ENCODE measurements at regions not wholly inside any gene's neighbourhood (a gene's known extent, or its start where the extent isn't known, plus 50 kb on each side); places are given as distances from the start of the nearest gene placed in this dataset.
"Not testable (repeated sequence)": the region's sequence is repeated elsewhere in the genome, so short reads cannot be mapped to it uniquely, and the experiment has no call there.

- no peak overlapping the region for H3K4me3 ChIP-seq (ENCODE audit: low read depth, low read length)
Measured at GRCh38 chr12:114815026-114815795, 131.2 kb upstream of the TBX3 start.

DNA sequence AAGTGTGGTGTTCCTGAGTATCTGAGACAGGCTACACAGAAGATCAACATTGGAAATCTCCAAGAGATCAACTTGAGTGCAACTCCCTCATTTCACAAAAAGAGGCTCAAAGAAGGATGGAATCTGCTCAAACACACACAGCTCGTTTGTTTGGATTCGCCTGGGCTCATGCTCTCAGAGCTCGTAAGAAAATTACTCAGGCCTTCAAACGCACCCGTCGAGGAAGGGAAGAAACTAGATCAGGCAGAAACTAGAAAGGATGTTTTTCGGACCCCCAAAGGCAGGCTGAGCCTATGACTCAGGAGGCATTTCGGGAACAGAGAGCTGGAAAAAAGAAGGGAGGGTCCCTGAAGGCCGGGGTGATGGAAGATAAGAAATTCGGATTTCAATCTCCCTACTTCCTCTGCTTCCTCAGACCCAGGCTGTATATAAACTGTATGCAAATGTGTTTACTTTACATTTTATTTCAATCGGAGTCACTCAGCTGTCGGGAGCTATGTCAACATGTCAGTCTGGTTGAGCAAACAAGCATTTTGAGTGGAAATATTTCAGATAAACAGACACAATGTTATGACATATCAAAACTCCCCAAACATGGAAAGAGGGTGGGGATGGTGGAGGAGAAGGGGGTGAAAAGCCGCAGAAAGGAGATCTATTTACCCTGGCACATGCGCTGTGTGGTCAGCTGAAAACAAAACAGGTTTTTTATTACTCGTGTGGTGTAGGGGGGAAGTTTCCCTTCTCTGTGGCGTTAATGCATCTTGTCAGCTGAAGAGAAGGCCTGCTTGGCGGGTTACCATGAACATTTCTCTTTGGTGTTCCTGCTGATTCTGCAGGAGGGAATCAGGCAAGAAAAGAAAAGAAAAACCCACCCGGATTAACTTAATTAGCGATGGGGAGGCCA, 129.1 kb upstream of the TBX3 start:
- H3K4me3 ChIP-seq (ENCODE audit: low read depth, low read length): no peak overlapping the region

DNA sequence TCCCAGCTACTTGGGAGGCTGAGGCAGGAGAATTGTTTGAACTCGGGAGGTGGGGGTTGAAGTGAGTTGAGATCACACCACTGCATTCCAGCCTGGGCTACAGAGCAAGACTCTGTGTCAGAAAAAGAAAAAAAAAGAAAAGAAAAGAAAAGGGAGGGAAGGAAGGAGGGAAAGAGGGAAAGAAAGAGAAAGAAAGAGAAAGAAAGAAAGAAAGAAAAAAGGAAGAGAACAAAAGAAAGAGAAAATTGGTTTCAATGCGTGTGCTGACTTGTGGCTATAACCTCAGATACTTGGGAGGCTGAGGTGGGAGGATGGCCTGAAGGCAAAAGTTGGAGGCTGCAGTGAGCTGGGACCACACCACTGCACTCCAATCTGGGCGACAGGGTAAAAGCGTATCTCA, 128.4 kb upstream of the TBX3 start:
- no peak overlapping the region for H3K4me3 ChIP-seq (ENCODE audit: low read depth, low read length)

GRCh38 chr12:114809097-114809496, 125.1 kb upstream of the TBX3 start:
- no peak overlapping the region for H3K4me3 ChIP-seq (ENCODE audit: low read depth, low read length)

GRCh38 chr12:114801381-114801780, 117.4 kb upstream of the TBX3 start:
- H3K4me3 ChIP-seq (ENCODE audit: low read depth, low read length): not testable (repeated sequence)

- H3K4me3 ChIP-seq (ENCODE audit: low read depth, low read length): not testable (repeated sequence)
Measured at GRCh38 chr12:114800566-114800965, 116.6 kb upstream of the TBX3 start.

DNA sequence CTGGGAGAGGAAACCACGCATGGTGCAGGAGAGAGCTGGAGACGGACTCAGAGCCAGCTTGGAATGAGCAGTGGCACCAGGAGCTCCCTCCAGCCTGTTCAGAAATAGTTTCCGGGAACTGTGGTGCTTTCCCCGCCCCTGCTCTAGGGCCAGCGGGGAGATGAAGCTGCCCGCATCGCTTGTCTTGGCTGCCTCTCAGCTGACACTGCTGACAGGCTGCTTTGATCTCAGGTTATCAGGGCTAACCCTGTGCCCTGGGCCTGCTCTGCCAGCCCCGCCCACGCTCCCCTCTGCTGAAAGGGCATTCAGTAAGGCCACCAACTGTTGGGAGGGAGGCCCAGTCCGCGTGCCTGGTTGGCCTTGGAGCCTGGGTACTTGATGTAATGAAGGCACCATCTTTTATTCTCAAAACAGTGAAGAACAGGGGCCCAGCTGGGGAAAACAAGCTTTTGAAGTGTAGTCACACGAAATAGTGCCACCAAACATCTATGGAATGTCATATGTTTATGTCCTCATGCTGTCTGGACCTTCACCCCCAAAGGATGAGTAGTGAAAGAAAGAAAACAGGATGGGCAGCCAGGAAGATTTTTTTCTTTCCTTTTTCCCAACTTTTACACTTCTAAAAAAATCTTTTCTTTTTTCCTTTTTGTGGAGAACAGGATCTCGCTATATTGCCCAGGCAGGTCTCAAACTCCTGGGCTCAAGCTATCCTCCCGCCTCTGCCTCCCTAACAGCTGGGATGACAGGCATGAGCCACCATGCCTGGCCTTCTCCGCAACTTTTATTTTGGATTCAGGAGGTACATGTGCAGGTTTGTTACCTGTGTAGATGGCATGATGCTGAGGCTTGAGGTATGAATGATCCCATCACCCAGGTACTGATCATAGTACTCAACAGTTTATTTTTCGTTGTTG, 115.9 kb upstream of the TBX3 start:
- H3K4me3 ChIP-seq (ENCODE audit: low read depth, low read length): no peak overlapping the region

DNA sequence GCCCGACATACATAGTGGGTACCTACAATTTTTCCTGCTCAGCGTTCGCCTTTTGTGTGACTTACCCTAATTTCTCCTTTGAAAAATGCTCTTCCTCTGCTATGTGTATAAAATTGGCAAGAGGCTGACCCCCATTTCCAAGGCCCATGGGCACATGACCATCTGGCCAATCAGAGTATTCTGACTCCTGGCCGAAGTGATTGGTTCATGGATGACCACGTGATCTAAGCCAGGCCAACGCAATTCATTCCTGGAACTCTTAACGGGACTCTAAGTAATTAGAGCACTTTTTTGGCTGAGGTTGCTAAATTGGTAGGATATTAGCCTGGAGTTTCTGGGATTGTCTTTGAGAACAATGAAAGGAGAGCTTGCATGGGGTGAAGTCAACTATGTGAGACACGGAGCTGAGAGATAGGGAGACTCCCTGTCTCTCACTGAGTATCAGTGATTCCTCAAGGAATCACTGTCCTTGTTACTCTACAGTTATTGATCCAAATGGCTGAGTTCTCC, 110.1 kb upstream of the TBX3 start:
- no peak overlapping the region for H3K4me3 ChIP-seq (ENCODE audit: low read depth, low read length)

DNA sequence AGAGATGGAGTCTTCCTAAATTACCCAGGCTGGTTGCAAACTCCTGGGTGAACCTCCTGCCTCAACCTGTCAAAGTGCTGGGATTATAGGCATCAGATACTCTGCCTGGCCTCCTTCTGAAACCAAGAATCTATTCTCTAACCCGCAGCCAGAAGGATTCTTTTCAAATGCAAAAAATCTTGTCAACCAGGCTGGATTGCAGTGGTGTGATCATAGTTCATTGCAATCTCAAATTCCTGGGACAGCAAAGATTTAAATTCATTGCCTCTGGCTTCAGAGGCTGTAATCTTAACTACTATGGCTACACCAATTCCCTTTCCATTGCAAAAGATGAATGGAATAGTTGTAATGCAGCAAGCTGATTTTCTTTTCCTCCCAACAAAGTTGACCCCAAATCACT, 106.3 kb upstream of the TBX3 start:
- H3K4me3 ChIP-seq (ENCODE audit: low read depth, low read length): no peak overlapping the region

- H3K4me3 ChIP-seq (ENCODE audit: low read depth, low read length): no peak overlapping the region
Measured at GRCh38 chr12:114789821-114790220, 105.8 kb upstream of the TBX3 start.

DNA sequence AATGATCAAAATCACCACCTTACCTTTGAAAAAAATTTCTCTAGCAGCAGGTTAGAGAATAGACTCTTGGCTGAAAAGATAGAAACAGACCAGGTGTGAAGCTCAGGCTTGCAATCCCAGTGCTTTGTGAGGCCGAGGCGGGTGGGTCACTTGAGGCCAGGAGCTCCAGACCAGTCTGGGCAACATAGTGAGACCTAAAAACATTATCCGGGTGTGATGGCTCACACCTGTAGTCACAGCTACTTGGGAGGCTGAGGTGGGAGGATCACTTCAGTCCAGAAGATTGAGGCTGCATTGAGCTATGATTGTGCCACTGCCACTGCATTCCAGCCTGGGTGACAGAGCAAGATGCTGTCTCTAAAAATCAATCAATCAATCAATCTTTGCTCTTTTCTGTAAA, 105.3 kb upstream of the TBX3 start:
- H3K4me3 ChIP-seq (ENCODE audit: low read depth, low read length): no peak overlapping the region

- H3K4me3 ChIP-seq (ENCODE audit: low read depth, low read length): no peak overlapping the region
Measured at GRCh38 chr12:114784526-114784925, 100.6 kb upstream of the TBX3 start.

GRCh38 chr12:114783089-114783618, 99.2 kb upstream of the TBX3 start:
- no peak overlapping the region for H3K4me3 ChIP-seq (ENCODE audit: low read depth, low read length)

DNA sequence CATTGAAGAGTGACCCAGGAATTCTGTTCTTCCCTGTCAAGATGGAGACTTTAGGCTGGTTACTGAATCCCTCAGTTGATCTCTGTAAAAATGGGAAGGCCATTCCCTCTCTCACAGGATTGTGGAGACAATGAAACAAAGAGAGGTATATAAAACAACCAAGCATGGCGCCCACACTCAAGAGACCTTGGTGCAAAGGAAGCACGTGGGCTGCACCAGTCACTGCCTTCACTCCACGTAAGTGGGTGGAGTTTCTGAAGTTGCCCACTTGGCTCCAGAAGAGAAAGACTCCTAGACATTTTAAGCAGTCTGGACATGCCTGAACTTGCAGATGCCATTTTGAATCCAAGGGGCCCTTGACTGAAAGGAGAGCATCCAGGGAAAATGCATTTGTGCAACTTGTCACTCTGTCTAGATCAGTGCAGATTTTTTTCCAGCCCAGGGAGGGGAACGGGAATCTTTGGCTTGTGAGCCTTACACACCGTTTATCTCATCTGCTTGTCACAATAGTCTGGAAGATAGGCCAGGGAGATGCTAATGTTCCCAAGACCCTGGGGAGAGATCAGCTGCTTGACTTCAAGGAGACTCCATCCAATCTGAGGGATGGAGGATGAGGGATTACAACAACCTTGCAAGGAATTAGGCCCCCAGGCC, 96.9 kb upstream of the TBX3 start:
- no peak overlapping the region for H3K4me3 ChIP-seq (ENCODE audit: low read depth, low read length)

DNA sequence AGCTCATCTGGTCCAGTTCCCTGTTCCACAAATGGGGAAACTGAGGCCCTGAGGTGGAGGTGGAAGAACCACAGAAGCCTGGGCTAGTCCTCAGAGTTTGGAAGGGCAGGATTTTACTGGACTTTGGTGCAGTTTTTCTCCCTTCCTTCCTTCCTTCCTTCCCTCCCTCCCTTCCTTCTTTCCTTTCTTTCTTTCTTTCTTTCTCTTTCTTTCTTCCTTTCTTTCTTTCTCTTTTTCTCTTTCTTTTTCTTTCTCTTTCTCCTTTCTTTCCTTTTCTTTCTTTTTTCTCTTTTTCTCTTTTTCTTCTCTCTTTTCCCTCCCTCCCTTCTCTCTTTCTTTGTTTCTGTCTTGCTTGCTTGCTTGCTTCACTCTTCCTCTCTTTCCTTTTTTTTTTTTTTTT, 95.7 kb upstream of the TBX3 start:
- no peak overlapping the region for H3K4me3 ChIP-seq (ENCODE audit: low read depth, low read length)

GRCh38 chr12:114779186-114779585, 95.2 kb upstream of the TBX3 start:
- no peak overlapping the region for H3K4me3 ChIP-seq (ENCODE audit: low read depth, low read length)

GRCh38 chr12:114776731-114777442, 92.9 kb upstream of the TBX3 start:
- H3K4me3 ChIP-seq (ENCODE audit: low read depth, low read length): no peak overlapping the region

GRCh38 chr12:114774699-114775098, 90.7 kb upstream of the TBX3 start:
- H3K4me3 ChIP-seq (ENCODE audit: low read depth, low read length): no peak overlapping the region

DNA sequence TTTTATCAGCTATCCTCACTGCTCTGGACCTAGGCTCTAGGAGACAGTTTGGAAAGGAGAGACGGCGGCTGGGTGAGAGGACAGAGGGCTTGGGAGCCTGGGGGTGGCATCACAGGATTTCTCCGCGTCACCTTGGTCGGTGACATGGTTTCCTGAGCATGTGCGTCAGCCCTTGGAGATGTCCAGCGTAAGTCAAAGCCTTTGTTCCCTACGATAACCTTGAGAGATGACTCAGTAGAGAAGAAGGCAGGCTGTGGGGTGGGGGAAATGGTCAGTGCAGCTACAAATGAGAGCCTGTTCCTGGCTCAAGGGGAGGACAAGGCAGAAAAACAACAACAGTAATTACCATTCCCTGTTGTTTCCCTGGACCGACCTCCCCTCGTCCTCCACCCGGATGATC, 90.2 kb upstream of the TBX3 start:
- no peak overlapping the region for H3K4me3 ChIP-seq (ENCODE audit: low read depth, low read length)

- no peak overlapping the region for H3K4me3 ChIP-seq (ENCODE audit: low read depth, low read length)
Measured at GRCh38 chr12:114770323-114770722, 86.3 kb upstream of the TBX3 start.
